ENCODE measurements at regions not wholly inside any gene's neighbourhood (a gene's known extent, or its start where the extent isn't known, plus 50 kb on each side); places are given as distances from the start of the nearest gene placed in this dataset.

GRCh38 chr21:14875186-14875585, 189.6 kb downstream of the NRIP1 start:
- TF ChIP-seq CTCF (IDR thresholded peaks at IDR 0.05) (no peak), POLR2A (IDR thresholded peaks at IDR 0.05) (no peak)
